DMS114 treated with DMSO at 0.1 percent for 48 hours (cell line): ENCODE measurements at regions not wholly inside any gene's neighbourhood (a gene's known extent, or its start where the extent isn't known, plus 50 kb on each side); places are given as distances from the start of the nearest gene placed in this dataset.
A peak's percentile ranks its signal among the peaks of the same experiment; 100 is the strongest.

Experiments
- DNase-seq: peaks from one replicate; lab custom pipeline; 2025; ENCODE audit not compliant: unreplicated experiment; lab: John Stamatoyannopoulos, UW

- DNase-seq = no peak
These were observed 871.9 kb downstream of the TBC1D22A start for GRCh38 chr22:47634347-47634746.

- DNase-seq = no peak
These were observed 870.7 kb downstream of the TBC1D22A start for GRCh38 chr22:47633111-47633510.

- no peak for DNase-seq
These were observed 870.3 kb downstream of the TBC1D22A start for GRCh38 chr22:47632701-47633100.

- peak; percentile 88 for DNase-seq
These were observed 869.2 kb downstream of the TBC1D22A start for GRCh38 chr22:47631571-47632102.

- peak; percentile 35 for DNase-seq
These were observed 868.5 kb downstream of the TBC1D22A start for GRCh38 chr22:47630741-47631534.

GRCh38 chr22:47629791-47630655 lies 867.6 kb downstream of the TBC1D22A start:
- DNase-seq = no peak

- no peak for DNase-seq
These were observed 866.8 kb downstream of the TBC1D22A start for GRCh38 chr22:47629273-47629711.

GRCh38 chr22:47628477-47629272 lies 866.2 kb downstream of the TBC1D22A start:
- no peak for DNase-seq

- no peak for DNase-seq
These were observed 865.3 kb downstream of the TBC1D22A start for GRCh38 chr22:47627556-47628253.

- DNase-seq = no peak
These were observed 864.3 kb downstream of the TBC1D22A start for GRCh38 chr22:47626428-47627390.

GRCh38 chr22:47625531-47626427 lies 863.3 kb downstream of the TBC1D22A start:
- DNase-seq = no peak

- no peak for DNase-seq
These were observed 862.5 kb downstream of the TBC1D22A start for GRCh38 chr22:47625013-47625385.

- no peak for DNase-seq
These were observed 862.0 kb downstream of the TBC1D22A start for GRCh38 chr22:47624252-47625012.

- DNase-seq = no peak
These were observed 861.3 kb downstream of the TBC1D22A start for GRCh38 chr22:47623763-47624148.

GRCh38 chr22:47623066-47623762 lies 860.8 kb downstream of the TBC1D22A start:
- no peak for DNase-seq

GRCh38 chr22:47622541-47622940 lies 860.1 kb downstream of the TBC1D22A start:
- no peak for DNase-seq

GRCh38 chr22:47621253-47621652 lies 858.8 kb downstream of the TBC1D22A start:
- DNase-seq = no peak
